SU-DHL-6 (cell line): ENCODE measurements at regions not wholly inside any gene's neighbourhood (a gene's known extent, or its start where the extent isn't known, plus 50 kb on each side); places are given as distances from the start of the nearest gene placed in this dataset.

Experiments
- H2AFZ ChIP-seq: fragments of 200-600 bp; sonication (generic); 2 replicates; pipeline ENCODE4 v1.6.1; 2014; ENCODE audit warnings: low read depth, mild to moderate bottlenecking, moderate library complexity, mixed read lengths, antibody characterized with exemption, low read length; ENCODE audit not compliant: severe bottlenecking
- H3F3A ChIP-seq: fragments of 200-600 bp; shearing (Covaris generic); 2 replicates; pipeline ENCODE4 v1.6.0; 2016; ENCODE audit warnings: antibody characterized with exemption, mild to moderate bottlenecking; ENCODE audit not compliant: insufficient read depth
- H3K27ac ChIP-seq: fragments of 200-600 bp; sonication (generic); 2 replicates; pipeline ENCODE4 v1.5.1; 2016; ENCODE audit warnings: low read depth, mild to moderate bottlenecking, low read length, moderate library complexity, mixed read lengths
- H3K27me3 ChIP-seq: fragments of 200-600 bp; sonication (generic), shearing (Covaris generic); 2 replicates; pipeline ENCODE4 v1.6.0; 2014; ENCODE audit warnings: mild to moderate bottlenecking, low read length
- H3K36me3 ChIP-seq: fragments of 200-600 bp; sonication (generic); 2 replicates; pipeline ENCODE4 v1.6.1; 2014; ENCODE audit warnings: mild to moderate bottlenecking, low read length, mixed read lengths
- H3K4me2 ChIP-seq: fragments of 300-600, 200-600 bp; shearing (Covaris generic), sonication (generic); 2 replicates; pipeline ENCODE4 v1.6.0; 2014; ENCODE audit warnings: low read length, low read depth, mild to moderate bottlenecking; ENCODE audit not compliant: poor library complexity, severe bottlenecking
- H3K4me3 ChIP-seq: fragments of 200-600 bp; sonication (generic); 2 replicates; pipeline ENCODE4 v1.5.1; 2014; ENCODE audit warnings: antibody characterized with exemption, low read length, mild to moderate bottlenecking, mixed read lengths; ENCODE audit not compliant: insufficient read depth, poor library complexity, severe bottlenecking
- H3K79me2 ChIP-seq: fragments of 200-600 bp; sonication (generic); 2 replicates; pipeline ENCODE4 v1.6.1; 2014; ENCODE audit warnings: mild to moderate bottlenecking, low read length, moderate library complexity; ENCODE audit not compliant: insufficient read depth
- H3K9ac ChIP-seq: fragments of 200-600 bp; sonication (generic); 2 replicates; pipeline ENCODE4 v1.7.0; 2014; ENCODE audit warnings: mild to moderate bottlenecking, low read length
- H3K9me2 ChIP-seq: fragments of 200-600 bp; sonication (generic); replicated peaks from 2 replicates; pipeline ENCODE4 v1.6.1; 2014; ENCODE audit warnings: low read length; ENCODE audit not compliant: insufficient read depth
- H3K9me3 ChIP-seq: fragments of 200-600 bp; sonication (generic); 2 replicates; pipeline ENCODE4 v1.6.1; 2014; ENCODE audit warnings: low read length, mixed read lengths; ENCODE audit not compliant: insufficient read depth
- H4K20me1 ChIP-seq: fragments of 200-600 bp; sonication (generic); 2 replicates; pipeline ENCODE4 v1.6.1; 2014; ENCODE audit warnings: low read depth, mild to moderate bottlenecking, antibody characterized with exemption, low read length, moderate library complexity, mixed read lengths
- CTCF ChIP-seq: fragments of 200-600 bp; sonication (generic); IDR thresholded peaks from one replicate; pipeline ENCODE4 v1.5.1; 2017; ENCODE audit warnings: antibody characterized with exemption, mild to moderate bottlenecking, low read length, moderate library complexity; ENCODE audit not compliant: insufficient read depth, poor library complexity, severe bottlenecking
- EZH2phosphoT487 ChIP-seq: fragments of 200-600 bp; sonication (generic), shearing (Covaris generic); conservative IDR thresholded peaks from 2 replicates; pipeline ENCODE4 v1.6.1; 2018; ENCODE audit warnings: mild to moderate bottlenecking, antibody characterized with exemption, low read length, moderate library complexity, mixed read lengths

GRCh38 chr3:175896655-175897054 lies 1037.5 kb downstream of the NAALADL2 start:
- no peak for TF ChIP-seq EZH2phosphoT487
- no peak for TF ChIP-seq CTCF
- no peaks in the 10 kb centered on the region for H3F3A ChIP-seq
- H2AFZ ChIP-seq = no peak overlapping the region
- no peak overlapping the region for H3K9ac ChIP-seq
- no peaks in the 10 kb centered on the region for H3K79me2 ChIP-seq
- no peaks in the 10 kb centered on the region for H3K9me2 ChIP-seq
- no peaks in the 10 kb centered on the region for H3K9me3 ChIP-seq
- no peak overlapping the region for H3K4me3 ChIP-seq
- no peak overlapping the region for H3K4me2 ChIP-seq
- H3K36me3 ChIP-seq = no peaks in the 10 kb centered on the region
- no peaks in the 10 kb centered on the region for H4K20me1 ChIP-seq
- no peak overlapping the region for H3K27ac ChIP-seq
- no peaks in the 10 kb centered on the region for H3K27me3 ChIP-seq

- no peaks in the 10 kb centered on the region for H3K9me2 ChIP-seq
- no peaks in the 10 kb centered on the region for H3F3A ChIP-seq
- no peak overlapping the region for H2AFZ ChIP-seq
- H3K4me2 ChIP-seq = no peak overlapping the region
- no peaks in the 10 kb centered on the region for H3K36me3 ChIP-seq
- H3K27me3 ChIP-seq = no peaks in the 10 kb centered on the region
- no peak for TF ChIP-seq EZH2phosphoT487
- no peak for TF ChIP-seq CTCF
- H3K9me3 ChIP-seq = no peaks in the 10 kb centered on the region
- H3K9ac ChIP-seq = no peak overlapping the region
- no peak overlapping the region for H3K27ac ChIP-seq
- no peak overlapping the region for H3K4me3 ChIP-seq
- H3K79me2 ChIP-seq = no peaks in the 10 kb centered on the region
- H4K20me1 ChIP-seq = no peaks in the 10 kb centered on the region
These were observed 1036.6 kb downstream of the NAALADL2 start for GRCh38 chr3:175895731-175896130.

- Histone ChIP-seq H3K79me2 (no peaks in the 10 kb centered on the region), H2AFZ (no peak overlapping the region), H3K36me3 (no peaks in the 10 kb centered on the region), H3K9me2 (no peaks in the 10 kb centered on the region), H4K20me1 (no peaks in the 10 kb centered on the region), H3F3A (no peaks in the 10 kb centered on the region), H3K9ac (no peak overlapping the region), H3K27ac (no peak overlapping the region), H3K9me3 (no peaks in the 10 kb centered on the region), H3K4me3 (no peak overlapping the region), H3K4me2 (no peak overlapping the region), H3K27me3 (no peaks in the 10 kb centered on the region)
- TF ChIP-seq CTCF (no peak), EZH2phosphoT487 (no peak)
These were observed 1034.4 kb downstream of the NAALADL2 start for GRCh38 chr3:175893566-175893965.
